ENCODE measurements at regions not wholly inside any gene's neighbourhood (a gene's known extent, or its start where the extent isn't known, plus 50 kb on each side); places are given as distances from the start of the nearest gene placed in this dataset.

- DNase-seq: no peak
Observed at GRCh38 chr13:40403509-40404241, 262.8 kb downstream of the FOXO1 start.

GRCh38 chr13:40404407-40404806 lies 262.0 kb downstream of the FOXO1 start:
- no peak for DNase-seq

DNA sequence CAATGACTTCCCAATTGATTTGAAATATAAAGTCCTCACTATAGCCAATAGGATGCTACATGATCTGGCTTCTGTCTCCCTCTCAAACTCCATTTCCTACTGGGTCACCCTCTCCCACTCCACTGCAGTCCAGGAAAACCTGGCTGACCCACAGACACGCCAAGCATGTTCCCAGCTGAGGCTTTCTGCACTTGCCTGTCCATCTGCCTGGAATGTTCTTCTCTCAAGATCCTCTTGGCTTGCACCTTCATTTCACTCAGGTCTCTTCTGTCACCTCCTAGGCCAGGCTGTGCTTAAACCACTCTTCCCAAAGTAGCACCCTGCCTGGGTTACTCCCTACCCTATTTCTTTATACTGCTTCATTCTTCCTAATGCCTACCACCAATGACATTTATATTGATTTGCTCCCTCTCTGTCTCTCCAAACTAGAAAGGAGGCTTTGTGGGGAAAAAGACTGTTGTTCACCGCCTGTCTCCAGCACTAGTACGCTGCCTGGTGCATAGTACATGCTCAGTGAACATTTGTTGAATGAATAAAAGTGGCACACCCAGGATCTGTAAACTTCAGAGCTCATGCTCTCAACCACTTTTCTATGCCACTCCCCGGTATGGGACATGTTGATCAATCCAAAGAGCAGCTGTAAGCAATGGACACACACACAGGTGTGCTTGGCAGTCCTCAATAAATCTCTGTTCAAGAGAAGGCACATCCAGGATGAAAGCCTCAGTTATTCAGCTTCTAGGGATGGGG lies 261.3 kb downstream of the FOXO1 start:
- no peak for DNase-seq

- no peak for DNase-seq
Observed at GRCh38 chr13:40406405-40407120, 259.9 kb downstream of the FOXO1 start.

DNA sequence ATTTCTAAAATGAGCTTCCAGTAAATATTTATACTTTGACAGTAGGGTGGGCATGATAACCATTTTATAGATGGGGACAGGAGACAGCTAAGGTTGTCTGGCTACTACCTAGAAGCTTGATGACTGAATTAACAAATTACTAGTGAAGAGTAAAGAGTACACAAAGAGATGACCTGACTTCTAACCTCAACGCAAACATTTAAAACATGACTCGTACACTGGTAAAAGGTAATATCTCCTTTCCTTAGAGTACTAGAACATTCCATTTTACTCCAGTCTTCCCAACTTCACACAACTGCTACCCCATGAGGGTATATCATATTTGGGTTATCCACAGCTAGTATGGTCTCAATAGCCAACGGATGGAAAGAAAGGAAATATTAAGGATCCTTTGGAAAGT lies 258.9 kb downstream of the FOXO1 start:
- DNase-seq: no peak

GRCh38 chr13:40408602-40409001 lies 257.8 kb downstream of the FOXO1 start:
- no peak for DNase-seq

- no peak for DNase-seq
Observed at GRCh38 chr13:40409278-40409677, 257.2 kb downstream of the FOXO1 start.

DNA sequence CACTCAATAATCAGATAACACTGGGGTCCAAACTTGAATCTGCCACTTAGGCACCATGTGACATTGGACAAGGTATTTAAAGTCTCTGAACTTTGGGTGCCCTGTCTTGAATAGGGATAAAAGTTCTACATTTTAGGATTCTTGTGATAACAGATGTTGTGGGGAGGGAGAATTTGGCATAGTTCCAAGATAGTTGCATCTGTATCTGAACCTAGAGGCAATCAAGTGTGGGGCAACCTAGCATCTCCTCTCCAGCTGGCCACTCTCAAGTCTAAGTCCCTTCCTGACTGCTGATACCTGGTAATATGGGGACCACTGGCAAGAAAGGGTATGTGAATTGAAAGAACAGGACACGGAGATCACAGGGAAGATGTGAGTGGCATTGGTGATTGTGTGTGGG lies 256.1 kb downstream of the FOXO1 start:
- no peak for DNase-seq

- no peak for DNase-seq
Observed at GRCh38 chr13:40420160-40420740, 246.2 kb downstream of the FOXO1 start.

- no peak for DNase-seq
Observed at GRCh38 chr13:40422588-40423235, 243.7 kb downstream of the FOXO1 start.

- DNase-seq: peak in 1 of 2 donors; percentile 19
Observed at GRCh38 chr13:40428354-40428753, 238.1 kb downstream of the FOXO1 start.

- no peak for DNase-seq
Observed at GRCh38 chr13:40429706-40430545, 236.5 kb downstream of the FOXO1 start.

DNA sequence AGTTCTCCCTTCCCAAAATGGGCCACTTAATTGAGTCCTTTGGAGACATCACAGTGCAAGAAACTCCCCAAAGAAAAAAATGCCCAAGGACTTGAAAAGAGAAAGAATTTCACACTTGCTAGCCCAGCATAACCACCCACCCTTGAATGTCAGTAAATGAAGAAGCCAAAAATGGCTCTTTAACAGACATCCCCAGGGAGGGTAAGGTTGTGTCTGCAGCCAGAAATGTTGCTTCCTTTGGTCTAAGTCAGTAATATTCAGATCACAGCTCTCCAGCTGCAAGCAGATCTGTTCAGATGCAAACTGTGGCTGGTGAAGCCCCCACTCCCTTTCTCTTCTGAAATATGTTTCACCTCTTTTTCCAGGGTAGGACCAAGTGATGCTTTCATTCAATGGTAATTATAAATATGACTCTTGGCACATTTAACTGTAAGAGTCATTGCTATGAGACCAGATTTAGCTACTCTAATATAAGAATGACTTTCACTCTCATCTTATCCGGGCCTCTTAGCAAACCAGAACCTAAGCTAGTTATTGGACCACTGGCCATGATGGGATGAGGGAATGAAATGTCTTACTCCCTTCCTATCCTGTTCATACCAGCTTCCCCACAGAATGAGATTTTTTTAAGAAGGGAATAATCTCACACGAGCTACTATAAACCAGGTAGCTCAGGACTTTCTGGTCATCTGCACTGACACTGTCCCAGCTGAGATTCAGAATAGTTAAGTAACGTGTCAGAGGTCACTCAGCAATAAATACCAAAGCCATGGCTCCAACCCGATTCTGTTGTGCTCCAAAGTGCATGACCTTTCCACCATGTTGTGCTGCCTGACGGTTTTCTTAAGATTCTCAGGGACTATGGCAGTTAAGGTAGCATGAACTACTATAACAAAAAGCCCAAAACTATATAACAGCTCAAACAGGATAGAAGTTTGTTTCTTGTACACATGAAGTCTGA lies 234.1 kb downstream of the FOXO1 start:
- no peak for DNase-seq

DNA sequence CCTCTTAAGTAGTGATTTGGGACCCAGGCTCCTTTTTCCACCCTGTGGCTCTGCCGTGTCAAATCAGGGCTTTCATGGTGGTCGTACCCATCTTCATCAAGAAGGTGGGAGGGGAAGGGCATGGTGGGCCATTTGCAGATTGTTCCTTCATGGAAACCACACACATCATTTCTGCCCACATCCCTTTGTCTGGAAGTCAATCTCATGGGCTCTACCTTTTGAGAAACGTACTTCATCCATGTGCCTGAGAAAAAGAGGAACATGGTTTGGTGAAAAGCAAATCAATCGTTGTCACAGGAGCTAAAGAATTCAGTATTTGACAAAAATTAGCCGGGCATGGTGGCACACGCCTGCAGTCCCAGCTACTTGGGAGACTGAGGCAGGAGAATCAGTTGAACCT lies 233.4 kb downstream of the FOXO1 start:
- DNase-seq: no peak

- peak; percentile 57 to 60 for DNase-seq
Observed at GRCh38 chr13:40433577-40433976, 232.9 kb downstream of the FOXO1 start.

DNA sequence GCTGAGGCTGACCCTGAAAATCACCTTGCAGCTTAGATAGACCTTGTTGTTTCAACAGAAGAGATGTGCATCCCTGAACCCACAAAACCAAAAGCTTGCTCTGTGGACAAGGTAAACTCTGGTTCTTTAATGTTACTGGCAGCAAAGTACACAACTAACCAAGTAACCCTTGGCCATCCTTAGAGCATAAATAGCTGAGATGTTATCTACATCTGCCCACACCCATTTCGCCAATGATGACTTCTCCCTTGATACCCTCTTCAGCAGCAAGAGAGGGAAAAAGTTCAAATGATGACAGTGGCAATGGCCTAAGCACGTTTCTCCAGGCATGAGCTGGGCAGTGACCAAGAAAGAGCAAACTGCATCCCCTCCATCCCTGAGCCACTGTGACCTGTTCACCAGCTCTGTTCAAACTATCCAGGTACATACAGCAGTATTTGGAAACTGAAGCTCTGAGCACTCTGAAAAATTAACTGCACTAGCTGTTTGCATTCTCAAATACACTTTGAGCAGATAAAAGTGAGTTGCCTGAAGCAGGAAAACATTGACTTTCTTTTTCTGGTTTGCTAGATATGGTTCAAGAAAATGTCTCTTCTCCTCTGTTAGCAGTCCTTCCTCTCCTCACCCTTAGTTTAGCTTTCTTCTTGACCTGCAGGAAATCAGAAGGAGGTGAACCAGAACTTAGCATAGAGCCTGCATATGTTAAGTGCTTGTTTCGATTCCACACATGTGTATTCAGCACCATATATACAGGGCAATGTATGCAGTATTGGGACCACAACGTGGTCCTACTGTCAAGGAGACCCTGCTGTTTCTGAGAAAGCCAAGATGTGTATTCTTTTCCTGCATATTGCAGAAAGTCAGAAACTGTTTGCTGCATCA lies 231.7 kb downstream of the FOXO1 start:
- no peak for DNase-seq

- no peak for DNase-seq
Observed at GRCh38 chr13:40438022-40438680, 228.3 kb downstream of the FOXO1 start.

- peak in 1 of 2 donors; percentile 24 for DNase-seq
Observed at GRCh38 chr13:40438999-40439797, 227.2 kb downstream of the FOXO1 start.
